Thyroid gland (tissue), 4 donors: ENCODE measurements at regions not wholly inside any gene's neighbourhood (a gene's known extent, or its start where the extent isn't known, plus 50 kb on each side); places are given as distances from the start of the nearest gene placed in this dataset.

ENCODE experiments used
- DNase-seq, 2 donors: peaks; one replicate each; pipeline ENCODE4 v3.0.0-alpha.2; 2019
- H3K27ac ChIP-seq, 3 donors: fragments of 200-600 bp; sonication (generic); 1 replicate in 2 of 3; 2 replicates in 1 of 3; pipeline ENCODE4 v1.5.1; 2016 to 2019; ENCODE audit warnings: mild to moderate bottlenecking in 1 of 3, moderate library complexity in 1 of 3
- H3K27me3 ChIP-seq: fragments of 200-600 bp; sonication (generic); one replicate; pipeline ENCODE4 v1.5.1; 2019
- H3K36me3 ChIP-seq, 2 donors: fragments of 200-600 bp; sonication (generic); one replicate each; pipeline ENCODE4 v1.5.1; 2016 to 2019
- H3K4me1 ChIP-seq, 2 donors: fragments of 200-600 bp; sonication (generic); one replicate each; pipeline ENCODE4 v1.5.1; 2017 to 2019
- H3K4me3 ChIP-seq, 3 donors: fragments of 200-600 bp; sonication (generic); replicated peaks in 1 of 3; 1 replicate in 2 of 3; 2 replicates in 1 of 3; pipeline ENCODE4 v1.5.1; 2016; ENCODE audit warnings: mild to moderate bottlenecking in 1 of 3
- H3K9me3 ChIP-seq: fragments of 200-600 bp; sonication (generic); one replicate; pipeline ENCODE4 v1.5.1; 2017
- POLR2A ChIP-seq, 2 donors: fragments of 450-650 bp; IDR thresholded peaks; one replicate each; pipeline ENCODE4 v1.6.1; 2017; ENCODE audit warnings: antibody characterized with exemption in 2 of 2, mild to moderate bottlenecking in 2 of 2, moderate library complexity in 1 of 2
- WGBS, 2 donors: methylation state at CpG; one replicate each; pipeline ENCODE4 v1.1.5; 2017; 5-methylcytosine and 5-hydroxymethylcytosine counted together
- intact Hi-C: fragments of 100-400 bp; cut with DNase I; formaldehyde crosslinking; loops from one replicate; pipeline ENCODE4 v1.15.1; 2023
- TF ChIP-seq, protein P1 (sequence below), 6 experiments: fragments of 200-600 bp in 3 of 6; fragments of 450-650 bp in 3 of 6; sonication (generic) in 3 of 6; IDR thresholded peaks; one replicate each; pipeline ENCODE4 v1.5.1; 2016 to 2019; ENCODE audit warnings: antibody characterized with exemption in 6 of 6, mild to moderate bottlenecking in 2 of 6, inconsistent platforms in 1 of 6, moderate library complexity in 1 of 6

GRCh38 chr12:24425601-24425970 is 476.1 kb upstream of the SOX5 start:
- no peak for TF ChIP-seq POLR2A (IDR thresholded peaks at IDR 0.05)
- TF ChIP-seq, protein P1, sequence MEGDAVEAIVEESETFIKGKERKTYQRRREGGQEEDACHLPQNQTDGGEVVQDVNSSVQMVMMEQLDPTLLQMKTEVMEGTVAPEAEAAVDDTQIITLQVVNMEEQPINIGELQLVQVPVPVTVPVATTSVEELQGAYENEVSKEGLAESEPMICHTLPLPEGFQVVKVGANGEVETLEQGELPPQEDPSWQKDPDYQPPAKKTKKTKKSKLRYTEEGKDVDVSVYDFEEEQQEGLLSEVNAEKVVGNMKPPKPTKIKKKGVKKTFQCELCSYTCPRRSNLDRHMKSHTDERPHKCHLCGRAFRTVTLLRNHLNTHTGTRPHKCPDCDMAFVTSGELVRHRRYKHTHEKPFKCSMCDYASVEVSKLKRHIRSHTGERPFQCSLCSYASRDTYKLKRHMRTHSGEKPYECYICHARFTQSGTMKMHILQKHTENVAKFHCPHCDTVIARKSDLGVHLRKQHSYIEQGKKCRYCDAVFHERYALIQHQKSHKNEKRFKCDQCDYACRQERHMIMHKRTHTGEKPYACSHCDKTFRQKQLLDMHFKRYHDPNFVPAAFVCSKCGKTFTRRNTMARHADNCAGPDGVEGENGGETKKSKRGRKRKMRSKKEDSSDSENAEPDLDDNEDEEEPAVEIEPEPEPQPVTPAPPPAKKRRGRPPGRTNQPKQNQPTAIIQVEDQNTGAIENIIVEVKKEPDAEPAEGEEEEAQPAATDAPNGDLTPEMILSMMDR (IDR thresholded peaks at IDR 0.05), result no peak
- Histone ChIP-seq H3K4me1 (no peaks in the 10 kb centered on the region), H3K4me3 (no peak overlapping the region), H3K27me3 (no peaks in the 10 kb centered on the region), H3K36me3 (no peaks in the 10 kb centered on the region), H3K9me3 (no peaks in the 10 kb centered on the region), H3K27ac (no peak overlapping the region)
- DNase-seq, result no peak
- WGBS, 2 donors, result 85 to 94% methylated on average over 2 of the region's 2 CpGs
- intact Hi-C loops, result no loop called here

DNA sequence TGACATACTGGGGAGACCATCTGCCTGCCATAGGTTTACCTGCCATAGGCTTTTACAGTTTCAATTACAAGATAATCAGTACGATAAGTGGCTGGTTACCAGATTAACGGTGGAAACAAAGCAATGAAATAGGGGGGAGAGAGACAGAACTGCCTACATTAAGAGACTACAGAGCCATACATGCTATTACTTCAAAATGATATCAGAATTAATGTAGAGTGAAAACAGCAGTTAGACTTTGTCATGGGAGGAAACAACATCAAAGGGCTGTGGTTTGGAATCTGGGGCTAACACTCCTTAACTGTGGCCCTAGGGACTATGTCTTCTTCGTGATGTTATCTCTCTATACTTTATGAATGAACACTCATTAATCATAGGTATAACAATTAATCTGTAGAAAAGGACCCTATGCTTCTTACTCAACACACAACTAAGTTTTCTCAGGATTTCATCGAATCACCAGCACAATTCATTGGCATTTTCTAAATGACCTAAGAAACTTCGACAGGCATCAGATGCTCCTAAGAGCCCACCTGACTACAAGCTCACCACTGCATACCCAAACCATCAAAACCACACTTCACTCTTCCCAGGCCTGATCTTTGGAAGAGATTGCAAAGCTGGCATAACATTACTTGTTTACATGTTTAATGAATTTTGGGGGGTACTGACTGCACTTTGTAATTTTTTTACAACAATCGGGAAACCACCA is 475.6 kb upstream of the SOX5 start:
- no peaks in the 10 kb centered on the region for H3K9me3 ChIP-seq
- H3K27me3 ChIP-seq, result no peaks in the 10 kb centered on the region
- no peak overlapping the region for H3K27ac ChIP-seq
- no peaks in the 10 kb centered on the region for H3K36me3 ChIP-seq
- WGBS, 2 donors, result 74 to 85% methylated on average over 6 of the region's 6 CpGs
- no peak overlapping the region for H3K4me3 ChIP-seq
- intact Hi-C loops, result no loop called here
- H3K4me1 ChIP-seq, result no peaks in the 10 kb centered on the region
- TF ChIP-seq, protein P1 (IDR thresholded peaks at IDR 0.05), result no peak
- DNase-seq, result no peak

- H3K27ac ChIP-seq, result no peak overlapping the region
- no peaks in the 10 kb centered on the region for H3K27me3 ChIP-seq
- no peak overlapping the region for H3K4me3 ChIP-seq
- intact Hi-C loops, result no loop called here
- H3K36me3 ChIP-seq, result no peaks in the 10 kb centered on the region
- H3K4me1 ChIP-seq, result no peaks in the 10 kb centered on the region
- DNase-seq, result no peak
- 75 to 78% methylated on average over 2 of the region's 2 CpGs for WGBS, 2 donors
- no peaks in the 10 kb centered on the region for H3K9me3 ChIP-seq
- TF ChIP-seq POLR2A (IDR thresholded peaks at IDR 0.05), result no peak
- TF ChIP-seq, protein P1 (IDR thresholded peaks at IDR 0.05), result no peak
These were observed 474.9 kb upstream of the SOX5 start for GRCh38 chr12:24424376-24424775.

GRCh38 chr12:24423611-24424010 is 474.1 kb upstream of the SOX5 start:
- Histone ChIP-seq H3K4me1 (no peaks in the 10 kb centered on the region), H3K27ac (no peak overlapping the region), H3K4me3 (no peak overlapping the region), H3K36me3 (no peaks in the 10 kb centered on the region), H3K27me3 (no peaks in the 10 kb centered on the region), H3K9me3 (no peaks in the 10 kb centered on the region)
- intact Hi-C loops, result no loop called here
- WGBS, 2 donors, result 86 to 96% methylated on average over 4 of the region's 4 CpGs
- TF ChIP-seq, protein P1 (IDR thresholded peaks at IDR 0.05), result no peak
- no peak for TF ChIP-seq POLR2A (IDR thresholded peaks at IDR 0.05)
- no peak for DNase-seq

GRCh38 chr12:24421759-24422158 is 472.3 kb upstream of the SOX5 start:
- Histone ChIP-seq H3K27ac (no peak overlapping the region), H3K4me1 (no peaks in the 10 kb centered on the region), H3K27me3 (no peaks in the 10 kb centered on the region), H3K4me3 (no peak overlapping the region), H3K9me3 (no peaks in the 10 kb centered on the region), H3K36me3 (no peaks in the 10 kb centered on the region)
- TF ChIP-seq, protein P1 (IDR thresholded peaks at IDR 0.05), result no peak
- TF ChIP-seq POLR2A (IDR thresholded peaks at IDR 0.05), result no peak
- no peak for DNase-seq
- intact Hi-C loops, result no loop called here
- 74 to 75% methylated on average over 5 of the region's 5 CpGs for WGBS, 2 donors
